K562 (cell line): ENCODE measurements at regions not wholly inside any gene's neighbourhood (a gene's known extent, or its start where the extent isn't known, plus 50 kb on each side); places are given as distances from the start of the nearest gene placed in this dataset.
"Not testable (repeated sequence)": the region's sequence is repeated elsewhere in the genome, so short reads cannot be mapped to it uniquely, and the experiment has no call there.

Experiments
- ATAC-seq: fragments of 200-7000 bp; cut with Tn5 transposase; 3 replicates; pipeline ENCODE4 v1.9.1; 2020; ENCODE audit warnings: moderate library complexity
- BruUV-seq: library from RNA; stranded (reverse); fragments of 400-500 nt; replicated peaks from 2 replicates; lab custom pipeline; 2021; lab: Mats Ljungman, UMichigan
- CTCF ChIA-PET: fragments of 300-600 bp; formaldehyde crosslinking; extraction: SDS; loops from one replicate; lab custom pipeline; 2021; ENCODE audit warnings: low intra/inter-chr PET ratio; lab: Yijun Ruan, JAX
- POLR2A ChIA-PET: fragments of 300-600, 350-650 bp; sonication (Branson Sonifier 250); formaldehyde crosslinking; extraction: SDS; loops from one replicate; lab custom pipeline; 2021; ENCODE audit warnings: antibody characterized with exemption, inconsistent platforms; lab: Yijun Ruan, JAX
- DNase-seq, 4 experiments: peaks; one replicate each; pipeline versions ENCODE4 v3.0.0 to v3.0.0-alpha.2; 2011 to 2018; ENCODE audit warnings: low spot score in 3 of 4, mixed read lengths in 3 of 4; ENCODE audit errors: extremely low read depth in 1 of 4
- FAIRE-seq: peaks from 2 replicates; lab custom pipeline; 2011; peaks lifted over from hg19 to GRCh38; lab: Jason Lieb, UNC
- H2AFZ ChIP-seq: 2 replicates; pipeline ENCODE4 v1.6.0; 2011; ENCODE audit warnings: low read depth, low read length, control low read depth, inconsistent platforms
- H3K27ac ChIP-seq: fragments of 200-600 bp; 3 replicates; pipeline ENCODE4 v1.8.0; 2011; ENCODE audit warnings: low read depth, mild to moderate bottlenecking, control low read depth, inconsistent platforms, low read length, moderate library complexity, mixed read lengths; ENCODE audit errors: extremely low read depth
- H3K27me3 ChIP-seq, 2 experiments: fragments of 300-600 bp in 1 of 2; 2 replicates in 1 of 2; 3 replicates in 1 of 2; pipeline versions ENCODE4 v1.6.0 to v1.8.0; 2011; ENCODE audit warnings: inconsistent platforms in 2 of 2, low read length in 2 of 2, mild to moderate bottlenecking in 1 of 2, mixed read lengths in 1 of 2, moderate library complexity in 1 of 2; ENCODE audit not compliant: control insufficient read depth in 2 of 2, insufficient read depth in 2 of 2
- H3K36me3 ChIP-seq: fragments of 300-600 bp; 3 replicates; pipeline ENCODE4 v1.8.0; 2011; ENCODE audit warnings: mild to moderate bottlenecking, low read length, inconsistent platforms; ENCODE audit not compliant: control insufficient read depth, insufficient read depth
- H3K4me1 ChIP-seq, 2 experiments: fragments of 200-600 bp in 1 of 2; replicated peaks in 1 of 2; 2 replicates in 1 of 2; 3 replicates in 1 of 2; pipeline versions ENCODE4 v1.5.1 to v1.8.0; 2011; ENCODE audit warnings: inconsistent platforms in 2 of 2, low read length in 2 of 2, mild to moderate bottlenecking in 1 of 2, mixed read lengths in 1 of 2, moderate library complexity in 1 of 2; ENCODE audit not compliant: control insufficient read depth in 2 of 2, insufficient read depth in 2 of 2
- H3K4me2 ChIP-seq: 2 replicates; pipeline ENCODE4 v1.6.1; 2011; ENCODE audit warnings: low read length, control low read depth, inconsistent platforms, mixed read lengths; ENCODE audit not compliant: insufficient read depth
- H3K4me3 ChIP-seq: fragments of 200-600 bp; sonication (generic), shearing (Covaris generic); 2 replicates; pipeline ENCODE4 v1.5.1; 2016; ENCODE audit warnings: control low read depth, inconsistent platforms
- H3K79me2 ChIP-seq: fragments of 200-600 bp; 3 replicates; pipeline ENCODE4 v1.8.0; 2011; ENCODE audit warnings: low read length, inconsistent platforms; ENCODE audit not compliant: control insufficient read depth, insufficient read depth
- H3K9ac ChIP-seq, 2 experiments: 2 replicates each; pipeline versions ENCODE4 v1.6.0 to v1.6.1; 2011; ENCODE audit warnings: low read depth in 2 of 2, low read length in 2 of 2, control low read depth in 1 of 2, inconsistent platforms in 1 of 2, mild to moderate bottlenecking in 1 of 2, mixed read lengths in 1 of 2; ENCODE audit not compliant: insufficient read depth in 1 of 2
- H3K9me1 ChIP-seq: one replicate; pipeline ENCODE4 v1.6.0; 2011; ENCODE audit warnings: inconsistent platforms, mild to moderate bottlenecking, low read length, moderate library complexity; ENCODE audit not compliant: control insufficient read depth, insufficient read depth
- H3K9me3 ChIP-seq: replicated peaks from 2 replicates; pipeline ENCODE4 v1.5.1; 2011; ENCODE audit warnings: low read depth, low read length, inconsistent platforms; ENCODE audit not compliant: control insufficient read depth, insufficient read depth
- H4K20me1 ChIP-seq: replicated peaks from 2 replicates; pipeline ENCODE4 v1.6.1; 2011; ENCODE audit warnings: low read length, inconsistent platforms, mixed read lengths; ENCODE audit not compliant: control insufficient read depth, insufficient read depth
- ADNP ChIP-seq: fragments of 200-800 bp; sonication (Bioruptor generic); IDR thresholded peaks from 2 replicates; pipeline ENCODE4 v1.6.1; 2016; ENCODE audit warnings: missing genetic modification characterization, missing compliant biosample characterization
- EWSR1 ChIP-seq: fragments of 450-650 bp; IDR thresholded peaks from 2 replicates; pipeline ENCODE4 v1.6.1; 2018; ENCODE audit warnings: borderline replicate concordance, mild to moderate bottlenecking, low read depth, moderate library complexity; ENCODE audit not compliant: partially characterized antibody
- RBM25 ChIP-seq: fragments of 200-400 bp; formaldehyde crosslinking; IDR thresholded peaks from 2 replicates; pipeline ENCODE4 v1.6.1; 2018; ENCODE audit warnings: low read length, low read depth, moderate library complexity; ENCODE audit not compliant: severe bottlenecking
- ZBTB11 ChIP-seq, 3 experiments: fragments of 200-800 bp in 1 of 3; fragments of 250-450 bp in 1 of 3; fragments of 450-650 bp in 1 of 3; sonication (Bioruptor Pico) in 1 of 3; sonication (Bioruptor generic) in 1 of 3; formaldehyde crosslinking in 1 of 3; IDR thresholded peaks; 2 replicates each; pipeline versions ENCODE4 v1.6.1 to v1.8.0; 2016 to 2022; ENCODE audit warnings: mild to moderate bottlenecking in 2 of 3, missing genetic modification characterization in 2 of 3, missing compliant biosample characterization in 1 of 3, moderate library complexity in 1 of 3
- WGBS: fragments of 100-300 bp; shearing (Covaris generic); methylation state at CpG from one replicate; pipeline ENCODE4 v1.1.6; 2016; ENCODE audit warnings: low coverage, mixed read lengths; ENCODE audit not compliant: insufficient coverage; ENCODE audit errors: missing lambda C conversion rate; 5-methylcytosine and 5-hydroxymethylcytosine counted together
- in situ Hi-C: fragments of 300-500 bp; cut with MboI; formaldehyde crosslinking; loops from 4 replicates; pipeline ENCODE4 v1.15.0; 2018; ENCODE audit warnings: inconsistent platforms, mixed read lengths
- intact Hi-C: fragments of 100-400 bp; cut with micrococcal nuclease; formaldehyde crosslinking; loops from 2 replicates; pipeline ENCODE4 v1.14.2; 2022
- TF ChIP-seq, protein P1 (sequence below), 2 experiments: fragments of 450-650 bp; IDR thresholded peaks; 2 replicates each; pipeline ENCODE4 v1.6.1; 2018; ENCODE audit warnings: mild to moderate bottlenecking in 2 of 2, low read depth in 1 of 2; ENCODE audit not compliant: partially characterized antibody in 2 of 2

DNA sequence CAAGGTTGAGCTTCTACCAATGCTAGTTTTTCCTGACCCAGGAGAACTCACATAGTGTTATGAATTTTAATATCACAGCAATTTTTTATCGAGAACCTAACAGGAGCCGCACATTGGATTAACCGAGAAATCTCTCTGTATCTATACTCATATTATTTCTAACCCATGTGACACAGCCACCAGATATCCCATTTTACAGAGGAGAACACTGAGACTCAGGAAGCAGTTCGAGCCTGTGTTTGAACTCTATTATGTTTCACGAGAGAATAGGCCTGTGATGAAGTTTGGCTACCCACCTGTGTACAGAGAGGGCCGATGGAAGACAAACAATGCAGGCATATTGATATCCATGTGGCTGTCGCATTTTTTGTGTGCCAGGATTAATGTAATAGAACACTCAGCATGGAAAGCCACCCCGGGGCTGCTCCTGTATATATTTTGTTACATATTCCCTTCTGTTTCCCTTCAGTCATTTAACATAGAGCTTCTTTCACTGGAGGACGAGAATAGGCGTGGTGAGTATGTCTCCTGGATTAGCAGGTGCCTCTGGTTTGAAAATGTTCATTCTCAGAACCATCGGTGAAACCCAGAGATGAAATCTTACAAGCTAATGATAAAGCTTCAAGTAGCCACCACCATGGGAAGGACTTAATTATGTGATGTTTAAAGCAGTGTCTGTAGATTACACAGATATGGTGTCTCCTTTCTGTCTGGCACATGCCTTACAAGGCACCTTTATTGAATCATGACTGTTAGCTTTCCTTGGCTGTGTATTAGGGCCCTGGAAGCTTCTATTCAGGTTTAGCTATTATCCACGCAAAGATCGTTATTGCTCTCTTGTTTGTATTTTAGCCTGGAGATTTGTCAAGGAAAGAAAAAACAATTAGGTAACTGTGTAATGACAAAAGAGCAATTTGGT lies 205.4 kb downstream of the BCAS1 start:
- CTCF ChIA-PET, H3K9ac ChIP-seq, BruUV-seq, H3K4me2 ChIP-seq, ATAC-seq, H3K27ac ChIP-seq, H3K79me2 ChIP-seq, H3K4me1 ChIP-seq, DNase-seq, in situ Hi-C loops, H3K9me3 ChIP-seq, H3K36me3 ChIP-seq, FAIRE-seq, H3K4me3 ChIP-seq, H3K9me1 ChIP-seq, H3K27me3 ChIP-seq, H4K20me1 ChIP-seq: not testable (repeated sequence)
- 65% methylated on average over 13 of the region's 13 CpGs for WGBS
- intact Hi-C loops = loop anchor here (5.0 to 10.0 kb wide), 2 partner anchors 77 to 130 kb away; no protein-coding TSS in a partner anchor
- H2AFZ ChIP-seq = peak overlapping the region; percentile 63
- TF ChIP-seq EWSR1 (peak; percentile 87), RBM25 (peak; percentile 79), ZBTB11 (CRISPR knock-in tag; IDR thresholded peaks at IDR 0.05) (peak in 1 of 3 experiments; percentile 95; a peak in 2 of 6 replicates), ADNP (tag) (0 out of 2 replicates have a peak, but pooled peaks have one; percentile 40)
- TF ChIP-seq, protein P1, sequence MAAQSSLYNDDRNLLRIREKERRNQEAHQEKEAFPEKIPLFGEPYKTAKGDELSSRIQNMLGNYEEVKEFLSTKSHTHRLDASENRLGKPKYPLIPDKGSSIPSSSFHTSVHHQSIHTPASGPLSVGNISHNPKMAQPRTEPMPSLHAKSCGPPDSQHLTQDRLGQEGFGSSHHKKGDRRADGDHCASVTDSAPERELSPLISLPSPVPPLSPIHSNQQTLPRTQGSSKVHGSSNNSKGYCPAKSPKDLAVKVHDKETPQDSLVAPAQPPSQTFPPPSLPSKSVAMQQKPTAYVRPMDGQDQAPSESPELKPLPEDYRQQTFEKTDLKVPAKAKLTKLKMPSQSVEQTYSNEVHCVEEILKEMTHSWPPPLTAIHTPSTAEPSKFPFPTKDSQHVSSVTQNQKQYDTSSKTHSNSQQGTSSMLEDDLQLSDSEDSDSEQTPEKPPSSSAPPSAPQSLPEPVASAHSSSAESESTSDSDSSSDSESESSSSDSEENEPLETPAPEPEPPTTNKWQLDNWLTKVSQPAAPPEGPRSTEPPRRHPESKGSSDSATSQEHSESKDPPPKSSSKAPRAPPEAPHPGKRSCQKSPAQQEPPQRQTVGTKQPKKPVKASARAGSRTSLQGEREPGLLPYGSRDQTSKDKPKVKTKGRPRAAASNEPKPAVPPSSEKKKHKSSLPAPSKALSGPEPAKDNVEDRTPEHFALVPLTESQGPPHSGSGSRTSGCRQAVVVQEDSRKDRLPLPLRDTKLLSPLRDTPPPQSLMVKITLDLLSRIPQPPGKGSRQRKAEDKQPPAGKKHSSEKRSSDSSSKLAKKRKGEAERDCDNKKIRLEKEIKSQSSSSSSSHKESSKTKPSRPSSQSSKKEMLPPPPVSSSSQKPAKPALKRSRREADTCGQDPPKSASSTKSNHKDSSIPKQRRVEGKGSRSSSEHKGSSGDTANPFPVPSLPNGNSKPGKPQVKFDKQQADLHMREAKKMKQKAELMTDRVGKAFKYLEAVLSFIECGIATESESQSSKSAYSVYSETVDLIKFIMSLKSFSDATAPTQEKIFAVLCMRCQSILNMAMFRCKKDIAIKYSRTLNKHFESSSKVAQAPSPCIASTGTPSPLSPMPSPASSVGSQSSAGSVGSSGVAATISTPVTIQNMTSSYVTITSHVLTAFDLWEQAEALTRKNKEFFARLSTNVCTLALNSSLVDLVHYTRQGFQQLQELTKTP (IDR thresholded peaks at IDR 0.05; ENCODE audit: low read depth in 1 of 2, partially characterized antibody in 2 of 2) = peak in 1 of 2 experiments; percentile 48
- POLR2A ChIA-PET = interaction anchor here (0.5 to 1.4 kb wide), 6 partner anchors 8 to 286 kb away, joined by 3 to 4 read pairs (median 3); no protein-coding TSS in a partner anchor
